ENCODE measurements at regions not wholly inside any gene's neighbourhood (a gene's known extent, or its start where the extent isn't known, plus 50 kb on each side); places are given as distances from the start of the nearest gene placed in this dataset.

DNA sequence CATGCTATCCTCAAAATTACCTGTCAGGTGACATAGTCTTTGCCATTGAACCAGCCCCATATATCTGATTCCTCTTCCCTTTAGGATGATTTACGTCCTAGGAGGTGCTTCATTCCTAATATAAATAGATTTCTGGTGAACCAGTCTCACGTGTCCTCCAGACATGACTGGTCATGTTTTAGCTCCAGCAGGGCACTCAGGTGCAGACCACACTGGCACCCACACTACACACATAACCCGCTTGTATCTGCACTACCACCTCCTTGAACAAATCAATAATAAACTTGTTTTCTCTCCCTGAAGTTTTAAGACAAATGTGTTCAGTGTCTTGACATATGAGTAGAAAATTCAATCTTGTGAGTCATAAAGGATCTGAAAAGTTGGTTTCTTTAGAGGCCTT lies 155.5 kb downstream of the GOLIM4 start:
- Histone ChIP-seq H3K36me3 (ENCODE audit: control insufficient read depth in 2 of 2, extremely low read depth in 1 of 2, insufficient read depth in 2 of 2, low read length in 2 of 2) (no peaks in the 10 kb centered on the region), H3K27ac (ENCODE audit: control insufficient read depth, insufficient read depth, low read length) (no peak overlapping the region), H3K4me3 (ENCODE audit: control insufficient read depth in 2 of 3, extremely low read depth in 1 of 3, insufficient read depth in 2 of 3, low read depth in 1 of 3, low read length in 3 of 3) (no peak overlapping the region), H3K9me3 (ENCODE audit: control insufficient read depth, low read depth, low read length) (no peaks in the 10 kb centered on the region), H3K9me1 (ENCODE audit: control insufficient read depth, extremely low read depth, insufficient read depth, low read length) (no peaks in the 10 kb centered on the region), H3K4me1 (ENCODE audit: control insufficient read depth, extremely low read depth, insufficient read depth, low read length) (peaks cover 16% of the 10 kb centered on the region), H3K27me3 (ENCODE audit: control insufficient read depth, extremely low read depth, insufficient read depth, low read length) (no peaks in the 10 kb centered on the region), H3K79me2 (ENCODE audit: control insufficient read depth, insufficient read depth, low read length) (no peaks in the 10 kb centered on the region), H3K9ac (ENCODE audit: control insufficient read depth, extremely low read depth, insufficient read depth, low read length) (no peak overlapping the region), H3K4me2 (ENCODE audit: control insufficient read depth, extremely low read depth, insufficient read depth, low read depth, low read length) (no peak overlapping the region), H2AFZ (ENCODE audit: control insufficient read depth, low read length) (no peak overlapping the region), H4K20me1 (ENCODE audit: control insufficient read depth, extremely low read depth, insufficient read depth, low read length) (no peaks in the 10 kb centered on the region)
- no peak for TF ChIP-seq EZH2 (IDR thresholded peaks at IDR 0.05; ENCODE audit: low read length)
- TF ChIP-seq, protein P1, sequence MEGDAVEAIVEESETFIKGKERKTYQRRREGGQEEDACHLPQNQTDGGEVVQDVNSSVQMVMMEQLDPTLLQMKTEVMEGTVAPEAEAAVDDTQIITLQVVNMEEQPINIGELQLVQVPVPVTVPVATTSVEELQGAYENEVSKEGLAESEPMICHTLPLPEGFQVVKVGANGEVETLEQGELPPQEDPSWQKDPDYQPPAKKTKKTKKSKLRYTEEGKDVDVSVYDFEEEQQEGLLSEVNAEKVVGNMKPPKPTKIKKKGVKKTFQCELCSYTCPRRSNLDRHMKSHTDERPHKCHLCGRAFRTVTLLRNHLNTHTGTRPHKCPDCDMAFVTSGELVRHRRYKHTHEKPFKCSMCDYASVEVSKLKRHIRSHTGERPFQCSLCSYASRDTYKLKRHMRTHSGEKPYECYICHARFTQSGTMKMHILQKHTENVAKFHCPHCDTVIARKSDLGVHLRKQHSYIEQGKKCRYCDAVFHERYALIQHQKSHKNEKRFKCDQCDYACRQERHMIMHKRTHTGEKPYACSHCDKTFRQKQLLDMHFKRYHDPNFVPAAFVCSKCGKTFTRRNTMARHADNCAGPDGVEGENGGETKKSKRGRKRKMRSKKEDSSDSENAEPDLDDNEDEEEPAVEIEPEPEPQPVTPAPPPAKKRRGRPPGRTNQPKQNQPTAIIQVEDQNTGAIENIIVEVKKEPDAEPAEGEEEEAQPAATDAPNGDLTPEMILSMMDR (optimal IDR thresholded peaks at IDR 0.05 in 1 of 3, IDR thresholded peaks at IDR 0.05 in 1 of 3, conservative IDR thresholded peaks at IDR 0.05 in 1 of 3; ENCODE audit: extremely low read depth in 1 of 3, insufficient read depth in 2 of 3, low read length in 3 of 3): no peak
- DNase-seq (ENCODE audit: low read depth, low spot score) (no peak), FAIRE-seq (no peak)
- dilution Hi-C loops (cut with MboI; ENCODE audit: extremely low pct_ligation_motif_present, low sequenced_read_pairs): no loop called here

DNA sequence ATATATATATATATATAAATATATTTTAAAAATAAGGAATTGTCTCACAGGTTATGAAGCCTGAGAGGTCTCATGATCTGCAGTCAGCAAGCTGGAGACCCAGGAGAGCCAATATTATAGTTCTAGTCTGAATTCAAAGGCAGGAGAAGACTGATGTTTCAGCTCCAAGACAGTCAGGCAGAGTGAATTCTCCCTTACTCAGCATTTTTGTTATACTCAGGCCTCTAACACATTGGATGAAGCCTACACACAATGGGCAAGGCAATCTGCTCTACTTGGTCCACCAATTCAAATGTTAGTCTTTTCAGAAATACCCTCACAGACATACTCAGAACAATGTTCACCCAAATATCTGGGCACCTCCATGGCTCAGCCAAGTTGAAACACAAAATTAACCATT lies 157.2 kb downstream of the GOLIM4 start:
- Histone ChIP-seq H3K27me3 (ENCODE audit: control insufficient read depth, extremely low read depth, insufficient read depth, low read length) (no peaks in the 10 kb centered on the region), H3K36me3 (ENCODE audit: control insufficient read depth in 2 of 2, extremely low read depth in 1 of 2, insufficient read depth in 2 of 2, low read length in 2 of 2) (no peaks in the 10 kb centered on the region), H3K9me1 (ENCODE audit: control insufficient read depth, extremely low read depth, insufficient read depth, low read length) (no peaks in the 10 kb centered on the region), H3K9ac (ENCODE audit: control insufficient read depth, extremely low read depth, insufficient read depth, low read length) (no peak overlapping the region), H3K4me1 (ENCODE audit: control insufficient read depth, extremely low read depth, insufficient read depth, low read length) (peaks cover 16% of the 10 kb centered on the region), H3K79me2 (ENCODE audit: control insufficient read depth, insufficient read depth, low read length) (no peaks in the 10 kb centered on the region), H3K9me3 (ENCODE audit: control insufficient read depth, low read depth, low read length) (no peaks in the 10 kb centered on the region), H3K4me2 (ENCODE audit: control insufficient read depth, extremely low read depth, insufficient read depth, low read depth, low read length) (no peak overlapping the region), H2AFZ (ENCODE audit: control insufficient read depth, low read length) (no peak overlapping the region), H3K4me3 (ENCODE audit: control insufficient read depth in 2 of 3, extremely low read depth in 1 of 3, insufficient read depth in 2 of 3, low read depth in 1 of 3, low read length in 3 of 3) (no peak overlapping the region), H3K27ac (ENCODE audit: control insufficient read depth, insufficient read depth, low read length) (no peak overlapping the region), H4K20me1 (ENCODE audit: control insufficient read depth, extremely low read depth, insufficient read depth, low read length) (no peaks in the 10 kb centered on the region)
- DNase-seq (ENCODE audit: low read depth, low spot score) (no peak), FAIRE-seq (no peak)
- no peak for TF ChIP-seq EZH2 (IDR thresholded peaks at IDR 0.05; ENCODE audit: low read length)
- TF ChIP-seq, protein P1 (optimal IDR thresholded peaks at IDR 0.05 in 1 of 3, IDR thresholded peaks at IDR 0.05 in 1 of 3, conservative IDR thresholded peaks at IDR 0.05 in 1 of 3; ENCODE audit: extremely low read depth in 1 of 3, insufficient read depth in 2 of 3, low read length in 3 of 3): no peak
- dilution Hi-C loops (cut with MboI; ENCODE audit: extremely low pct_ligation_motif_present, low sequenced_read_pairs): no loop called here
